GM13977 (cell line): ENCODE measurements at regions not wholly inside any gene's neighbourhood (a gene's known extent, or its start where the extent isn't known, plus 50 kb on each side); places are given as distances from the start of the nearest gene placed in this dataset.

Experiments used
- DNase-seq: peaks from one replicate; pipeline ENCODE4 v3.0.0; 2012; ENCODE audit warnings: low spot score
- in situ Hi-C: fragments of 300-500 bp; cut with MboI; formaldehyde crosslinking; loops from one replicate; pipeline ENCODE4 v1.12.0; 2022; ENCODE audit warnings: low sequenced_read_pairs, low pct_unique_long_range_greater_than_20kb, mixed read lengths, inconsistent platforms; ENCODE audit not compliant: unreplicated experiment
- TF ChIP-seq, protein P1 (sequence below): IDR thresholded peaks from 2 replicates; pipeline ENCODE4 v1.5.1; 2012; ENCODE audit warnings: mild to moderate bottlenecking, control low read depth; ENCODE audit not compliant: insufficient read depth; ENCODE audit errors: extremely low read depth, missing control alignments

DNA sequence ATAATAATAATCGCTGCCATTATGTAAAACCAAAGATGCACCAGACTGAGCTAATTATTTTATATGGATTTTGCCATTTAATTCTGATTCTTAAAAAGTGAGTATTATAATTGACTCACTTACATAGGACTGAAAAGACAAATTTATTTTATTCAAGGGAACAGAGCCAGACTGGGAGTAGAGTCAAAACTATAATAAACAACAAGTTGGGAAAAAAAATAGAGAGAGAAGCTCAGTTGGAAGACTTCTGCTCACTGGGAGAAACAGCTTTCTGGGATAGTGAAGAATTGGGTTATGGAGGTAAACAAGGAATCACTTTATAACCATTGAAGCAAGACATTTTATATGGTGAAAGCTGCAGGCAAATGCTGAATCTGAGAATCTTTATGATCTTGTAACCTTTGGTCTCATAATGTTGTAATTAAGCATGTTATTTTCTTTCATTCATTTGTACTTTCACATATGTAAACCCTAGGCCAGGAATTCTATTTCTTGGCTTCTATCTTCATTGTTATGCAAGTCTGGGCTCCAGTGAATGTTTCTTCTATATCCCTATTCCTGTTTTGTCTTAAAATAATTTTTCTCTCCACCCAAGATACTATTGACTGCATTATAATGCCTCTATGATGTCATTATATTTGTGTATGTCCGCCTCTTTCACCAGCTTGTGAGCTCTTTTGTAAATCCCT, 725.3 kb upstream of the CCDC179 start:
- TF ChIP-seq, protein P1, sequence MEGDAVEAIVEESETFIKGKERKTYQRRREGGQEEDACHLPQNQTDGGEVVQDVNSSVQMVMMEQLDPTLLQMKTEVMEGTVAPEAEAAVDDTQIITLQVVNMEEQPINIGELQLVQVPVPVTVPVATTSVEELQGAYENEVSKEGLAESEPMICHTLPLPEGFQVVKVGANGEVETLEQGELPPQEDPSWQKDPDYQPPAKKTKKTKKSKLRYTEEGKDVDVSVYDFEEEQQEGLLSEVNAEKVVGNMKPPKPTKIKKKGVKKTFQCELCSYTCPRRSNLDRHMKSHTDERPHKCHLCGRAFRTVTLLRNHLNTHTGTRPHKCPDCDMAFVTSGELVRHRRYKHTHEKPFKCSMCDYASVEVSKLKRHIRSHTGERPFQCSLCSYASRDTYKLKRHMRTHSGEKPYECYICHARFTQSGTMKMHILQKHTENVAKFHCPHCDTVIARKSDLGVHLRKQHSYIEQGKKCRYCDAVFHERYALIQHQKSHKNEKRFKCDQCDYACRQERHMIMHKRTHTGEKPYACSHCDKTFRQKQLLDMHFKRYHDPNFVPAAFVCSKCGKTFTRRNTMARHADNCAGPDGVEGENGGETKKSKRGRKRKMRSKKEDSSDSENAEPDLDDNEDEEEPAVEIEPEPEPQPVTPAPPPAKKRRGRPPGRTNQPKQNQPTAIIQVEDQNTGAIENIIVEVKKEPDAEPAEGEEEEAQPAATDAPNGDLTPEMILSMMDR = no peak
- DNase-seq = no peak
- in situ Hi-C loops = no loop called here

DNA sequence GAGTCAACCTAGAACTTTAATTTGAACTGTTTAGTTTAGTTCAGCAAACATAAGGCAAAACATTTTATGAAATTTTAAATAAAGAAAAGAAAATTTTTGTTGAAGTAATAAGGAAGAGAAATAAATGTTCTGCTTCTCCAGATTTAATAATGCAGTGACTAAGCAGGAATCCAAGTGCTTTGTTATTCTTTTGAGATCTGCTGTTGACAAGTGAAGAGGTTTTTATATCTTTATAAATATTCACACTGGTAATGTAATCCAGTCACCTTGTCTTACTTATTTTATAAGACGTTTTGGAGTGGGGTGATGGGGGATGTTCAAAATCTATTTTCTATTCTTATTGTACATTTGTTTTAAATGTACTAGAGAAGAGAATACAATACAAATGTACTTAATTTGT, 725.9 kb upstream of the CCDC179 start:
- TF ChIP-seq, protein P1 = no peak
- no peak for DNase-seq
- in situ Hi-C loops = no loop called here

DNA sequence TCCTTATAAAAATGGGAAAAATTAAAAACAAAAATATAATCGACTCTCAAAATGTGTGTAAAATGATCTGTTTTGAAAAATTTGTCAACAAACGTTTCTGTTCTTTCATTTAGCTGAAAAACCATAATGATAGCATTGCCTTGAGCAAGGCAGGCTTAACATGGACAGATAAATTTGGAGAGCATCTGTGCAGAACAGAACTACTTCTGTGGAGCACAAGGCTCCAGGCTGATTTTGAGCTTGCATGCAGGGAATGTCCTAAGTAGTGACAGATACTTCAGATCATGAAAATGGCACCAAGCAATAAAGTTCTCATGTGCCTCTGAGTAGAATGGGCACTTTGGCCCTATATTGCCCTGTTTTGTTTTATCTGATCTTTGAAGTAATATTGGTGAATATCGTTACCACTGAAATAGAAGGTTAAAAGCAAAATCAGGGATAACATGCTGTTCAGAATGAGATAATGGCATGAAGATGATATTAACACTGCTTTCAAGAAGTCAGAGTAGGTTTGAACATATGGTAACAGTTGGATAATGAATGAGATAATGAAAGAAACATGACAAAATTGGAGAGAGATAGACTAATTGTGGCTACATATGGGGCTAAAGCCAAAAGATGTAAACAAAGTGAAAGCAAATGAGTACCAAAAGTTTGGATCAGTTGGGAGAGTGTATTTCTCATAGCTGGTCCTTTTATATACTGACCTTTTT, 730.5 kb upstream of the CCDC179 start:
- DNase-seq = no peak

DNA sequence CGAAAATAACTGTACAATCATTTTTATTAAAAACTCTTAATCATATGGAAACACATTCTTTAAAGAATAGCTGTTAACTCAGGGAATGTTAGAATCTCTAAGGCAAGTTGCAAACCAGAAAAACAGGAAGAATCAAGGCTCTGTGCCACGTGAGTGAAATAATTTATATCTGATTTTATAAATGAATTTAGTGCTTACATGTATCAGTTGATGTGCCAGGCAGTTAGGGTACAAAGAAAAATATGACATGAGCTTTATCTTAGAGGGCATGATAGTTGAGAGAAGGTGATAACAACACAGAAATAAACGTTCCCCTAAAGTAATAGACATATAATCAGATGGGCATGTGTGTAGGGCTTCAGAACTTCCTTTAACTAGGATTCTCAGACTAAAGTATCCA, 734.5 kb upstream of the CCDC179 start:
- TF ChIP-seq, protein P1 = no peak
- in situ Hi-C loops = no loop called here
- DNase-seq = no peak

More for the DNA sequence above, 730.5 kb upstream of the CCDC179 start:
- in situ Hi-C loops = no loop called here
- TF ChIP-seq, protein P1 = no peak

DNA sequence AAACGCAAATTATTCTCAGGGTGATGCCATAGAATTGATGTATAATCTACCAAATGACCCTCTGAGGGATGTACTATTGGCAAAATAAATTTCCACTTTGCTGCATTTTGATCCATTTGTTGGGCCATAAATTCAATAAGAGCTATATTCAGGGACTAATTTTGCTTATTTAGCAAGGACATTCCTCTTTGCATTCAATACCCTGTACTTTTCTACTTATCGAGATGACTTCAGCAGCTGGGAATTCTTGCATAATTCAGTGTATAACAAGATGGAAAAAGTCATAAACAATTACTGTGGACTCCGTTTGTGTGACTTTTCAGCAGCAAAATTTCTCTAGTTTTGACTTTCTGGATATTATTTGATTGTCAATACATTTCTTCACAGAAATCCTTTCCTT, 744.7 kb upstream of the CCDC179 start:
- TF ChIP-seq, protein P1 = no peak
- DNase-seq = no peak
- in situ Hi-C loops = no loop called here

DNA sequence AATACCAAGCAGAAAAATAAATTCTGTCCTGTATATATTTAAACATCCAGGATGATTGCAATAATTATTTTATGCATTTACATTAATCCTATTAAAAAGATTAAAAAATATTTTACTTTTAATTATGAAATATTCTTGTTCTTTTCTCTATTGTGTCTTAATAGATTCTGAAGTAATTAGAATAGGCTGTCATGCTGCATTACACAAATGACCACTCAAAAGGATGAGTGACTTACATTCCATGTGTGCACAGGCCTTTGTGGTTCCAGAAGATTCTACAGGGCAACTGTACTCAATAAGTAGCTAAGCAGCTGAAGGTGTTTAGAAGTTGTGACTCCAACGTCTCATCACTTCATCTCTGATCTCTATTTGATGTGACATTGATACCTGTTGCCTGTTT, 745.9 kb upstream of the CCDC179 start:
- in situ Hi-C loops = no loop called here
- TF ChIP-seq, protein P1 = no peak
- no peak for DNase-seq
